Esophagus (tissue), 2 donors: ENCODE measurements at regions not wholly inside any gene's neighbourhood (a gene's known extent, or its start where the extent isn't known, plus 50 kb on each side); places are given as distances from the start of the nearest gene placed in this dataset.
"Not testable (repeated sequence)": the region's sequence is repeated elsewhere in the genome, so short reads cannot be mapped to it uniquely, and the experiment has no call there.

Experiments
- H3K27ac ChIP-seq, 2 donors: one replicate each; pipeline ENCODE4 v1.5.1; 2013; ENCODE audit warnings: low read depth in 2 of 2, mild to moderate bottlenecking in 2 of 2, inconsistent platforms in 1 of 2, low read length in 1 of 2, moderate library complexity in 1 of 2
- H3K27me3 ChIP-seq, 2 donors: one replicate each; pipeline ENCODE4 v1.6.1; 2013; ENCODE audit warnings: low read length in 2 of 2, control low read depth in 1 of 2, mild to moderate bottlenecking in 1 of 2; ENCODE audit not compliant: insufficient read depth in 2 of 2, control insufficient read depth in 1 of 2
- H3K36me3 ChIP-seq, 2 donors: one replicate each; pipeline ENCODE4 v1.6.1; 2013; ENCODE audit warnings: low read length in 1 of 2; ENCODE audit not compliant: control insufficient read depth in 2 of 2, insufficient read depth in 2 of 2
- H3K4me1 ChIP-seq, 2 donors: one replicate each; pipeline ENCODE4 v1.6.1; 2013; ENCODE audit warnings: low read length in 1 of 2; ENCODE audit not compliant: control insufficient read depth in 2 of 2, insufficient read depth in 2 of 2
- H3K4me3 ChIP-seq, 2 donors: one replicate each; pipeline ENCODE4 v1.5.1; 2013; ENCODE audit warnings: low read length in 2 of 2, mild to moderate bottlenecking in 2 of 2, low read depth in 1 of 2, moderate library complexity in 1 of 2
- H3K9me3 ChIP-seq, 2 donors: one replicate each; pipeline ENCODE4 v1.6.1; 2013; ENCODE audit warnings: mild to moderate bottlenecking in 2 of 2, low read depth in 1 of 2, low read length in 1 of 2, moderate library complexity in 1 of 2; ENCODE audit not compliant: control insufficient read depth in 2 of 2, insufficient read depth in 1 of 2
- WGBS, 2 donors: extraction: QIAGEN DNeasy Blood & Tissue Kit; methylation state at CpG; one replicate each; pipeline ENCODE4 v1.1.7; 2013; 5-methylcytosine and 5-hydroxymethylcytosine counted together
- donor health status: healthy with polysubstance abuse.
- donor health status: Bipolar disorder and iron deficiency.

DNA sequence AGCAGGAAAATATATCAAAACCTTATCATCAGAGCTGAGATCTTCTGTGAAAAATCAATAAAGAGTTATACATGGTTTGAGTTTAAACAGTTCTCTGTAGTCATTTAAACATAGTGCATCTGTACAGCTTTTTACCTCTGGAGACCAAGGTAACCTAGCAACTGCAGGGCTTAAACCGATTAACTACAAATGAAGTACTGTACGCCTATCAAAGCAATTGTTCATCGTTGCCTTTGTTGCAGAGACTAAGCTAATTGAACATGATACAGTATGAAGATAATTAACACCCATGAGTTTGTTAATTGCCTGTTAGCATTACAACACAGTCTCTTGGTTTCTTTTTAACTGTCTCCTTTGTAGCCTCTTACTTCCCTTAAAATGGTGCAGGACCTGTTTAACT lies 147.9 kb downstream of the LNPK start:
- no peaks in the 10 kb centered on the region for H3K36me3 ChIP-seq
- 53 to 60% methylated on average over 3 of the region's 3 CpGs for WGBS, 2 donors
- H3K4me1 ChIP-seq, result peaks cover 0 to 2% of the 10 kb centered on the region in 2 donors
- no peaks in the 10 kb centered on the region for H3K9me3 ChIP-seq
- H3K27me3 ChIP-seq, result no peaks in the 10 kb centered on the region
- H3K27ac ChIP-seq, result no peak overlapping the region
- H3K4me3 ChIP-seq, result no peak overlapping the region

DNA sequence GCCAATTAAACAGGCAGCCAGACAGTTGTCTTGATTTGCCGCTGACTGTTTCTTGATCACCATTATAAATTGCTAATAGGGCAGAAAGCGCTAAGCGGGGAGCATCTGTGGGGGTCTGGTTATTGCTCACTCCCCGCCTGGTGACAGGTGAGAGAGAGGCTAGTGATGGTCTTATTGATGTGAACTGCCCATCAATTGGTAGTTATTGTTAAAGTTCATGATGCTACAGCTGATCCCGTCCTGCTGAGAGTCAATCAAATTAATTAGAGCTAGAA lies 148.5 kb downstream of the LNPK start:
- peaks cover 0 to 2% of the 10 kb centered on the region in 2 donors for H3K4me1 ChIP-seq
- no peak overlapping the region for H3K4me3 ChIP-seq
- H3K27me3 ChIP-seq, result no peaks in the 10 kb centered on the region
- H3K9me3 ChIP-seq, result no peaks in the 10 kb centered on the region
- no peaks in the 10 kb centered on the region for H3K36me3 ChIP-seq
- H3K27ac ChIP-seq, result no peak overlapping the region
- 83 to 93% methylated on average over 5 of the region's 5 CpGs for WGBS, 2 donors

DNA sequence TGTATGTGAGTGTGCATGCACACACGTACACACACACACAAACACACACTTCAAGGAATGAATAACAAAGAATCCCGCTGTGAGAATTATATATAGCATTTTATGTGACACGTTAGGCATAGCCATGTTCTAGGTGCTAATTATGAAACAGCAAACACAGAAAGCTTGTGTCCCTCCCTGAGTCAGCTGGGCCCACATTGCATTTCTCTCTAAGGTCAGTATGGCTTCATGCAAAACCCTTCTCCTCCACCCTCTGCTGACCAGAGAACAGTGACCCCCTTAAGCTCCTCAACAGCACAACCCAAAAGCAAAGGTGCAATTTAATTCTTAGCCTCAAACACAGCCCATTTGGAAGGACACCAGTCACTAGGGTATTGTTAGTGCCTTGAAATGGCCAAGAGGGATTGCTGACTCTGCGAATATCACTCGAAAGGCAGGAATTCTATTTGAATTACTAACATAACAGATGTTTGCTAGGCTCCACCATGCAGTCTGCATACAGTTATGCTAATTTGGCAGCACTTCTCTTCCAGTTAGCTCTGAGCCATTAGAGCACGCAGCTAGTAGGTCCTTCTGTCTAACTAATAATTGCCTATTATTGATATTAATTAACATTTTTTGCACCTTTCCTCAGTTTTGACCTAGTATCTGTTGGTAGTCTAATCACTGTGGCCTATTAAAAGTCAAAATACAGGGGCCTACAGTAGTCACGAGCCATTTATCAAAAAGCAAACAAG lies 149.0 kb downstream of the LNPK start:
- WGBS, 2 donors, result 81 to 82% methylated on average over 7 of the region's 7 CpGs
- Histone ChIP-seq H3K27ac (no peak overlapping the region), H3K9me3 (no peaks in the 10 kb centered on the region), H3K36me3 (no peaks in the 10 kb centered on the region), H3K27me3 (no peaks in the 10 kb centered on the region), H3K4me3 (no peak overlapping the region), H3K4me1 (peaks cover 0 to 2% of the 10 kb centered on the region in 2 donors)

DNA sequence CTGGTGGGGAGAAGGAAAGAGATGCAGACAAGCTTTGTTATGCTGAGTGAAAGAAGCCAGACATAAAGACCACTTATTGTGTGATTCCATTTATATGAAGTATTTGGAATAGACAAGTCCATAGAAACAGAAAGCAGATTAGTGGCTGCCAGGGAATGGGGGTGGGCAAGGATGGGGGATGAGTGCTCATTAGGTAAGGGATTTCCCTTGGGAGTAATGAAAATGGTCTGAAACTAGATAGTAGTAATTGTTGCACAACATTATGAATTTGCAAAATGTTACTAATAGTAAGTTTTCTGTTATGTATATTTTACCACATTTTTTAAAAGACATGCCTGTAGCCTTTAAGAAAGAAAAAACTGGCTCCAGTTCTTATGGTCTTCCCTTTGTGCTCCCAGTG lies 154.9 kb downstream of the LNPK start:
- Histone ChIP-seq H3K4me3 (no peak overlapping the region), H3K36me3 (no peaks in the 10 kb centered on the region), H3K9me3 (peaks cover 0 to 2% of the 10 kb centered on the region in 2 donors), H3K27me3 (no peaks in the 10 kb centered on the region), H3K4me1 (no peaks in the 10 kb centered on the region), H3K27ac (no peak overlapping the region)

DNA sequence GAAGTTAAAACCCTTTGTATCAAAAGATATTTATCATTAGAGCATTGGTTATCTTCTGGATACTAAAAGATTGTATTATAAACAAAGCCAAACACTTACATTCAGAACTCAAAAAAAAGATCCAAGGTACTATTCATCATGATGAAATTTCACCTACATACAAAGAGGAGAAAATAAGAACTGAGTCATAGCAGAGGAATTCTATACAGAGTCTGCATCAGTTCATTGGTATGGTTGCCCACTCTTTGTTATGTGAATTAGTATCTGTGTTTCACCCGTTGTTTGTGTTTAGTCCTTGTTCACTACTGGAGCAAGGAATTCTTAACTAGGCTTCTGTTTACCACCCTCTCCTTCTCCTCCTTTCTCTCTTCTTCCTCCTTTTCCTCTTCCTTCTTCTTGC lies 157.9 kb downstream of the LNPK start:
- no peak overlapping the region for H3K4me3 ChIP-seq
- 38 to 69% methylated on average over 1 of the region's 1 CpG for WGBS, 2 donors
- peaks cover 0 to 2% of the 10 kb centered on the region in 2 donors for H3K9me3 ChIP-seq
- no peaks in the 10 kb centered on the region for H3K4me1 ChIP-seq
- H3K36me3 ChIP-seq, result no peaks in the 10 kb centered on the region
- H3K27ac ChIP-seq, result no peak overlapping the region
- no peaks in the 10 kb centered on the region for H3K27me3 ChIP-seq

DNA sequence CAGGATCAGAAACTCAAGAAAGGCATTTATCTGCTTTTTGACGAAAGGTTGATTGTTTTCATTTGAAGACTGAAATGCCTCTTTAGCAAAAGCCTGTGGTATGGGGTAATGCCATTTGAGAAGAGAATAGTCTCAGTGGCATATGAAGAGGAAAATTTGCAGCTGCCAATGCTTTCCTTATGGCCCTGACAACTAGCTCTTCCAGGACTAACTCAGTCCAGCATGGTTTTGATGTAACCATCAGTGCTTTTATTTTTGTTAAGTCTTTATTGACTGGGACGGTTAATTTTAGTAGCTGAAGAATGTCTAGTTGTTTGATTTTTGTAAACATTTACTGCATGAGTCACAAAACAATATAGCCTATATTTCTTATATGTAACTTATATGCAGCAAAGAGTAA lies 158.4 kb downstream of the LNPK start:
- no peak overlapping the region for H3K27ac ChIP-seq
- no peak overlapping the region for H3K4me3 ChIP-seq
- WGBS, 2 donors, result 67 to 74% methylated on average over 2 of the region's 2 CpGs
- H3K36me3 ChIP-seq, result no peaks in the 10 kb centered on the region
- H3K27me3 ChIP-seq, result no peaks in the 10 kb centered on the region
- no peaks in the 10 kb centered on the region for H3K4me1 ChIP-seq
- peaks cover 0 to 2% of the 10 kb centered on the region in 2 donors for H3K9me3 ChIP-seq

DNA sequence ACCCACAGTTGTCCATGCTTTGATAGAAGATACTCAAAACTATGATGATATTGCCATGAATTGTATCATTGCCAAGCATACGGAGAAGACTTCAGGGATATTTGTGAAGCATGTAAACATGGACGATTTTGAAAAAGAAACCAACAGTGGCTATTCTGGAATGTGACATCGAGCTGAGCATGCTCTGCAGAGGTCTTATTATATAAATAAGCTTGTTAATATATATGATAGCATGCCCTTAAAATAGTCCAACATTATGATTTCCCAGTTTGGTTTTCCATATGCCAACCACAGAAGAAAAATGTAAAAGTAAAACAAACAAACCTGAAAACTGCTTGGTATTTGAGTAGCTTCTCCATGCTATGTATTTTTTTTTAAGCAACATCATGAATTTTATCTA lies 159.1 kb downstream of the LNPK start:
- Histone ChIP-seq H3K27ac (no peak overlapping the region), H3K9me3 (peaks cover 0 to 2% of the 10 kb centered on the region in 2 donors), H3K36me3 (no peaks in the 10 kb centered on the region), H3K27me3 (no peaks in the 10 kb centered on the region), H3K4me1 (no peaks in the 10 kb centered on the region), H3K4me3 (no peak overlapping the region)
- WGBS, 2 donors, result 37 to 57% methylated on average over 3 of the region's 3 CpGs

DNA sequence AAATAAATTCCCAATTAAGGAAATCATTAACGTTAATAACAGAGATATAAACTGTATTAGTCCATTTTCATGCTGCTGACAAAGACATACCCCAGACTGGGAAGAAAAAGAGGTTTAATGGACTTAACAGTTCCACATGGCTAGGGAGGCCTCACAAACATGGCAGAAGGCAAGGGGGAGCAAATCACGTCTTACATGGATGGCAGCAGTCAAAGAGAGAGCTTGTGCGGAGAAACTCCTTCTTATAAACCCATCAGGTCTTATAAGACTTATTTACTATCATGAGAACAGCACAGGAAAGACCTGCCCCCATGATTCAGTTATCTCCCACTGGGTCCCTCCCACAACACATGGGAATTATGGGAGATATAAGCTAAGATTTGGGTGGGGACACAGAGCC lies 161.3 kb downstream of the LNPK start:
- H3K36me3 ChIP-seq, H3K27me3 ChIP-seq, H3K4me3 ChIP-seq, H3K27ac ChIP-seq, H3K4me1 ChIP-seq, H3K9me3 ChIP-seq: not testable (repeated sequence)
- 78 to 81% methylated on average over 3 of the region's 3 CpGs for WGBS, 2 donors

DNA sequence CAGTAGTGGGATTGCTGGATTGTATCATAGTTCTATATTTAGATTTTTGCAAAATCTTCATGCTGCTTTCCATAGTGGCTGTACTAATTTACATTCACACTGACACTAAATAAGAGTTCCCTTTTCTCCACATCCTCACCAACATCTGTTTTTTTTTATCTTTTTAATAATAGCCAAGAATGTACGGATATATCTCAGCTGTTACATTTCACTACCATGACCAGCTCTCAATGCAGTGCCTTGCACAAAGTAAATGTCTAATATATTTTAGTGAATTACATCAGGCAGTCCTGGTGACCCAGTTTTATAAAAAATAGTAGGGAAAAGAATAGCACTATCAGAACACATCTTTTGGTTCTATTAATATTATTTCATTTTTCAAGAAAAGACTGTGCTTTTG lies 161.8 kb downstream of the LNPK start:
- Histone ChIP-seq H3K4me1 (no peaks in the 10 kb centered on the region), H3K4me3 (no peak overlapping the region), H3K27me3 (no peaks in the 10 kb centered on the region), H3K9me3 (no peaks in the 10 kb centered on the region), H3K27ac (no peak overlapping the region), H3K36me3 (no peaks in the 10 kb centered on the region)
- WGBS, 2 donors, result 62 to 67% methylated on average over 1 of the region's 1 CpG

DNA sequence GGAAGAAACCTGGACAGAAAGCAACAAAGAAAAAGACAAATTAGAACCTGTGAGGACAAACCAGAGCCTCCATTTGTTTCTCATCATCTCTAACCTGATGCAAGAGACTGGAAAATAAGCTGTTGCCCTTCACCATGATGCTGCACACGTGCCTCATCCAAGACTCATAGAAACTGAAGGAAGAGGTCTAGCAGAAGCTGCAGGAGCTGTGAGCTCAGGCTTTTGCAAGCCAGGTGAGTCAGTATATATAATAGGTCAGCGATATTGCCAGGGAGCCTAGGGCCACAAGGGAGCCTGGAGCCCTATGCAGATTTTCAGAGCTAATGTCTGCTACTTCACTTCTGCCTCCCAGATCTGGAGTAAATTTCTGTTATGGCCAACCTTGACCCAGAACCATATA lies 163.1 kb downstream of the LNPK start:
- Histone ChIP-seq H3K27me3 (no peaks in the 10 kb centered on the region), H3K4me3 (no peak overlapping the region)
- 68 to 86% methylated on average over 2 of the region's 2 CpGs for WGBS, 2 donors

More for the DNA sequence above, 163.1 kb downstream of the LNPK start:
- Histone ChIP-seq H3K9me3 (peaks cover 0 to 3% of the 10 kb centered on the region in 2 donors), H3K27ac (no peak overlapping the region), H3K4me1 (no peaks in the 10 kb centered on the region), H3K36me3 (no peaks in the 10 kb centered on the region)
